SK-N-SH (cell line): ENCODE measurements at regions not wholly inside any gene's neighbourhood (a gene's known extent, or its start where the extent isn't known, plus 50 kb on each side); places are given as distances from the start of the nearest gene placed in this dataset.
"Not testable (repeated sequence)": the region's sequence is repeated elsewhere in the genome, so short reads cannot be mapped to it uniquely, and the experiment has no call there.

Source experiments
- EP300 ChIP-seq, 2 experiments: IDR thresholded peaks; 2 replicates each; pipeline versions ENCODE4 v1.4.0 to v1.6.1; 2012; ENCODE audit warnings: borderline replicate concordance in 1 of 2, low read depth in 1 of 2, low read length in 1 of 2
- GABPA ChIP-seq: IDR thresholded peaks from 2 replicates; pipeline ENCODE4 v1.4.0; 2012; ENCODE audit warnings: low read depth, mild to moderate bottlenecking
- NFIC ChIP-seq: IDR thresholded peaks from 2 replicates; pipeline ENCODE4 v1.4.0; 2012; ENCODE audit warnings: borderline replicate concordance
- RAD21 ChIP-seq: IDR thresholded peaks from 2 replicates; pipeline ENCODE4 v1.6.1; 2012; ENCODE audit warnings: mild to moderate bottlenecking, low read length
- RCOR1 ChIP-seq: fragments of 150-350 bp; IDR thresholded peaks from 2 replicates; pipeline ENCODE4 v1.6.1; 2017; ENCODE audit warnings: antibody characterized with exemption, low read length
- USF1 ChIP-seq: IDR thresholded peaks from 2 replicates; pipeline ENCODE4 v1.4.0; 2012; ENCODE audit warnings: low read depth, borderline replicate concordance
- USF2 ChIP-seq: fragments of 150-350 bp; IDR thresholded peaks from 2 replicates; pipeline ENCODE4 v1.6.1; 2017; ENCODE audit warnings: antibody characterized with exemption, low read length, low read depth, borderline replicate concordance
- TF ChIP-seq, protein P1 (sequence below): fragments of 200-600 bp; sonication (generic); IDR thresholded peaks from 2 replicates; pipeline ENCODE4 v1.6.1; 2017; ENCODE audit warnings: antibody characterized with exemption, mild to moderate bottlenecking, moderate library complexity

- TF ChIP-seq USF2; EP300 (IDR thresholded peaks at IDR 0.05; ENCODE audit: borderline replicate concordance in 1 of 2, low read depth in 1 of 2, low read length in 1 of 2); NFIC; RAD21; GABPA; RCOR1; USF1: not testable (repeated sequence)
- TF ChIP-seq, protein P1, sequence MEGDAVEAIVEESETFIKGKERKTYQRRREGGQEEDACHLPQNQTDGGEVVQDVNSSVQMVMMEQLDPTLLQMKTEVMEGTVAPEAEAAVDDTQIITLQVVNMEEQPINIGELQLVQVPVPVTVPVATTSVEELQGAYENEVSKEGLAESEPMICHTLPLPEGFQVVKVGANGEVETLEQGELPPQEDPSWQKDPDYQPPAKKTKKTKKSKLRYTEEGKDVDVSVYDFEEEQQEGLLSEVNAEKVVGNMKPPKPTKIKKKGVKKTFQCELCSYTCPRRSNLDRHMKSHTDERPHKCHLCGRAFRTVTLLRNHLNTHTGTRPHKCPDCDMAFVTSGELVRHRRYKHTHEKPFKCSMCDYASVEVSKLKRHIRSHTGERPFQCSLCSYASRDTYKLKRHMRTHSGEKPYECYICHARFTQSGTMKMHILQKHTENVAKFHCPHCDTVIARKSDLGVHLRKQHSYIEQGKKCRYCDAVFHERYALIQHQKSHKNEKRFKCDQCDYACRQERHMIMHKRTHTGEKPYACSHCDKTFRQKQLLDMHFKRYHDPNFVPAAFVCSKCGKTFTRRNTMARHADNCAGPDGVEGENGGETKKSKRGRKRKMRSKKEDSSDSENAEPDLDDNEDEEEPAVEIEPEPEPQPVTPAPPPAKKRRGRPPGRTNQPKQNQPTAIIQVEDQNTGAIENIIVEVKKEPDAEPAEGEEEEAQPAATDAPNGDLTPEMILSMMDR = not testable (repeated sequence)
These were observed 269.8 kb upstream of the DCN start for GRCh38 chr12:91452464-91452863.
